OCI-LY1 (cell line): ENCODE measurements at regions not wholly inside any gene's neighbourhood (a gene's known extent, or its start where the extent isn't known, plus 50 kb on each side); places are given as distances from the start of the nearest gene placed in this dataset.

Experiments
- EZH2 ChIP-seq: fragments of 200-600 bp; sonication (generic), shearing (Covaris generic); IDR thresholded peaks from 2 replicates; pipeline ENCODE4 v1.8.0; 2017; ENCODE audit warnings: borderline replicate concordance, mixed run types, mild to moderate bottlenecking, antibody characterized with exemption, low read length, moderate library complexity, mixed read lengths
- TF ChIP-seq, protein P1 (sequence below): fragments of 200-600 bp; sonication (generic), shearing (Covaris generic); IDR thresholded peaks from 2 replicates; pipeline ENCODE4 v1.5.1; 2017; ENCODE audit warnings: mild to moderate bottlenecking, antibody characterized with exemption, low read length, moderate library complexity, mixed read lengths

GRCh38 chr18:30106356-30106755 lies 936.2 kb downstream of the DSC3 start:
- TF ChIP-seq, protein P1, sequence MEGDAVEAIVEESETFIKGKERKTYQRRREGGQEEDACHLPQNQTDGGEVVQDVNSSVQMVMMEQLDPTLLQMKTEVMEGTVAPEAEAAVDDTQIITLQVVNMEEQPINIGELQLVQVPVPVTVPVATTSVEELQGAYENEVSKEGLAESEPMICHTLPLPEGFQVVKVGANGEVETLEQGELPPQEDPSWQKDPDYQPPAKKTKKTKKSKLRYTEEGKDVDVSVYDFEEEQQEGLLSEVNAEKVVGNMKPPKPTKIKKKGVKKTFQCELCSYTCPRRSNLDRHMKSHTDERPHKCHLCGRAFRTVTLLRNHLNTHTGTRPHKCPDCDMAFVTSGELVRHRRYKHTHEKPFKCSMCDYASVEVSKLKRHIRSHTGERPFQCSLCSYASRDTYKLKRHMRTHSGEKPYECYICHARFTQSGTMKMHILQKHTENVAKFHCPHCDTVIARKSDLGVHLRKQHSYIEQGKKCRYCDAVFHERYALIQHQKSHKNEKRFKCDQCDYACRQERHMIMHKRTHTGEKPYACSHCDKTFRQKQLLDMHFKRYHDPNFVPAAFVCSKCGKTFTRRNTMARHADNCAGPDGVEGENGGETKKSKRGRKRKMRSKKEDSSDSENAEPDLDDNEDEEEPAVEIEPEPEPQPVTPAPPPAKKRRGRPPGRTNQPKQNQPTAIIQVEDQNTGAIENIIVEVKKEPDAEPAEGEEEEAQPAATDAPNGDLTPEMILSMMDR: no peak
- no peak for TF ChIP-seq EZH2
